K562 (cell line): ENCODE measurements at regions not wholly inside any gene's neighbourhood (a gene's known extent, or its start where the extent isn't known, plus 50 kb on each side); places are given as distances from the start of the nearest gene placed in this dataset.

Source experiments
- ATAC-seq: fragments of 200-7000 bp; cut with Tn5 transposase; 3 replicates; pipeline ENCODE4 v1.9.1; 2020; ENCODE audit warnings: moderate library complexity
- BruUV-seq: library from RNA; stranded (reverse); fragments of 400-500 nt; replicated peaks from 2 replicates; lab custom pipeline; 2021; lab: Mats Ljungman, UMichigan
- CTCF ChIA-PET: fragments of 300-600 bp; formaldehyde crosslinking; extraction: SDS; loops from one replicate; lab custom pipeline; 2021; ENCODE audit warnings: low intra/inter-chr PET ratio; lab: Yijun Ruan, JAX
- POLR2A ChIA-PET: fragments of 300-600, 350-650 bp; sonication (Branson Sonifier 250); formaldehyde crosslinking; extraction: SDS; loops from one replicate; lab custom pipeline; 2021; ENCODE audit warnings: antibody characterized with exemption, inconsistent platforms; lab: Yijun Ruan, JAX
- DNase-seq, 4 experiments: peaks; one replicate each; pipeline versions ENCODE4 v3.0.0 to v3.0.0-alpha.2; 2011 to 2018; ENCODE audit warnings: low spot score in 3 of 4, mixed read lengths in 3 of 4; ENCODE audit errors: extremely low read depth in 1 of 4
- FAIRE-seq: peaks from 2 replicates; lab custom pipeline; 2011; peaks lifted over from hg19 to GRCh38; lab: Jason Lieb, UNC
- H2AFZ ChIP-seq: 2 replicates; pipeline ENCODE4 v1.6.0; 2011; ENCODE audit warnings: low read depth, low read length, control low read depth, inconsistent platforms
- H3K27ac ChIP-seq: fragments of 200-600 bp; 3 replicates; pipeline ENCODE4 v1.8.0; 2011; ENCODE audit warnings: low read depth, mild to moderate bottlenecking, control low read depth, inconsistent platforms, low read length, moderate library complexity, mixed read lengths; ENCODE audit errors: extremely low read depth
- H3K27me3 ChIP-seq, 2 experiments: fragments of 300-600 bp in 1 of 2; 2 replicates in 1 of 2; 3 replicates in 1 of 2; pipeline versions ENCODE4 v1.6.0 to v1.8.0; 2011; ENCODE audit warnings: inconsistent platforms in 2 of 2, low read length in 2 of 2, mild to moderate bottlenecking in 1 of 2, mixed read lengths in 1 of 2, moderate library complexity in 1 of 2; ENCODE audit not compliant: control insufficient read depth in 2 of 2, insufficient read depth in 2 of 2
- H3K36me3 ChIP-seq: fragments of 300-600 bp; 3 replicates; pipeline ENCODE4 v1.8.0; 2011; ENCODE audit warnings: mild to moderate bottlenecking, low read length, inconsistent platforms; ENCODE audit not compliant: control insufficient read depth, insufficient read depth
- H3K4me1 ChIP-seq, 2 experiments: fragments of 200-600 bp in 1 of 2; replicated peaks in 1 of 2; 2 replicates in 1 of 2; 3 replicates in 1 of 2; pipeline versions ENCODE4 v1.5.1 to v1.8.0; 2011; ENCODE audit warnings: inconsistent platforms in 2 of 2, low read length in 2 of 2, mild to moderate bottlenecking in 1 of 2, mixed read lengths in 1 of 2, moderate library complexity in 1 of 2; ENCODE audit not compliant: control insufficient read depth in 2 of 2, insufficient read depth in 2 of 2
- H3K4me2 ChIP-seq: 2 replicates; pipeline ENCODE4 v1.6.1; 2011; ENCODE audit warnings: low read length, control low read depth, inconsistent platforms, mixed read lengths; ENCODE audit not compliant: insufficient read depth
- H3K4me3 ChIP-seq: fragments of 200-600 bp; sonication (generic), shearing (Covaris generic); 2 replicates; pipeline ENCODE4 v1.5.1; 2016; ENCODE audit warnings: control low read depth, inconsistent platforms
- H3K79me2 ChIP-seq: fragments of 200-600 bp; 3 replicates; pipeline ENCODE4 v1.8.0; 2011; ENCODE audit warnings: low read length, inconsistent platforms; ENCODE audit not compliant: control insufficient read depth, insufficient read depth
- H3K9ac ChIP-seq, 2 experiments: 2 replicates each; pipeline versions ENCODE4 v1.6.0 to v1.6.1; 2011; ENCODE audit warnings: low read depth in 2 of 2, low read length in 2 of 2, control low read depth in 1 of 2, inconsistent platforms in 1 of 2, mild to moderate bottlenecking in 1 of 2, mixed read lengths in 1 of 2; ENCODE audit not compliant: insufficient read depth in 1 of 2
- H3K9me1 ChIP-seq: one replicate; pipeline ENCODE4 v1.6.0; 2011; ENCODE audit warnings: inconsistent platforms, mild to moderate bottlenecking, low read length, moderate library complexity; ENCODE audit not compliant: control insufficient read depth, insufficient read depth
- H3K9me3 ChIP-seq: replicated peaks from 2 replicates; pipeline ENCODE4 v1.5.1; 2011; ENCODE audit warnings: low read depth, low read length, inconsistent platforms; ENCODE audit not compliant: control insufficient read depth, insufficient read depth
- H4K20me1 ChIP-seq: replicated peaks from 2 replicates; pipeline ENCODE4 v1.6.1; 2011; ENCODE audit warnings: low read length, inconsistent platforms, mixed read lengths; ENCODE audit not compliant: control insufficient read depth, insufficient read depth
- MEF2D ChIP-seq: conservative IDR thresholded peaks from 2 replicates; pipeline ENCODE4 v1.6.1; 2016; ENCODE audit warnings: low read depth, missing genetic modification characterization, missing compliant biosample characterization
- NCOA2 ChIP-seq, 2 experiments: fragments of 450-650 bp; IDR thresholded peaks; 2 replicates each; pipeline ENCODE4 v1.6.1; 2018; ENCODE audit warnings: mild to moderate bottlenecking in 2 of 2, moderate library complexity in 1 of 2; ENCODE audit not compliant: partially characterized antibody in 2 of 2
- NR3C1 ChIP-seq: sonication (generic); formaldehyde crosslinking; IDR thresholded peaks from 2 replicates; pipeline ENCODE4 v1.8.1; 2022; ENCODE audit warnings: missing genetic modification reagents
- SRSF3 ChIP-seq: fragments of 200-400 bp; formaldehyde crosslinking; IDR thresholded peaks from 2 replicates; pipeline ENCODE4 v1.6.1; 2016; ENCODE audit warnings: mild to moderate bottlenecking, low read length, moderate library complexity; ENCODE audit not compliant: insufficient read depth
- STAG1 ChIP-seq: sonication (generic); formaldehyde crosslinking; IDR thresholded peaks from 2 replicates; pipeline ENCODE4 v1.5.0; 2020; ENCODE audit warnings: missing genetic modification reagents, borderline replicate concordance
- ZFP36 ChIP-seq: fragments of 150-350 bp; IDR thresholded peaks from 2 replicates; pipeline ENCODE4 v1.6.1; 2018; ENCODE audit warnings: low read length, low read depth; ENCODE audit not compliant: partially characterized antibody
- WGBS: fragments of 100-300 bp; shearing (Covaris generic); methylation state at CpG from one replicate; pipeline ENCODE4 v1.1.6; 2016; ENCODE audit warnings: low coverage, mixed read lengths; ENCODE audit not compliant: insufficient coverage; ENCODE audit errors: missing lambda C conversion rate; 5-methylcytosine and 5-hydroxymethylcytosine counted together
- in situ Hi-C: fragments of 300-500 bp; cut with MboI; formaldehyde crosslinking; loops from 4 replicates; pipeline ENCODE4 v1.15.0; 2018; ENCODE audit warnings: inconsistent platforms, mixed read lengths
- intact Hi-C: fragments of 100-400 bp; cut with micrococcal nuclease; formaldehyde crosslinking; loops from 2 replicates; pipeline ENCODE4 v1.14.2; 2022
- TF ChIP-seq, protein P1 (sequence below): fragments of 250-450 bp; sonication (Bioruptor Pico); IDR thresholded peaks from 2 replicates; pipeline ENCODE4 v1.4.0; 2020; ENCODE audit warnings: mild to moderate bottlenecking, moderate library complexity
- TF ChIP-seq, protein P2 (sequence below): IDR thresholded peaks from 2 replicates; pipeline ENCODE4 v1.6.1; 2011; ENCODE audit not compliant: insufficient read length; ENCODE audit errors: extremely low read depth
- TF ChIP-seq, protein P3 (sequence below): sonication (generic); formaldehyde crosslinking; IDR thresholded peaks from 2 replicates; pipeline ENCODE4 v1.8.0; 2022; ENCODE audit warnings: missing genetic modification reagents, mild to moderate bottlenecking, moderate library complexity, borderline replicate concordance
- TF ChIP-seq, protein P4 (sequence below): sonication (generic); formaldehyde crosslinking; IDR thresholded peaks from 2 replicates; pipeline ENCODE4 v1.5.0; 2020; ENCODE audit warnings: missing genetic modification reagents

DNA sequence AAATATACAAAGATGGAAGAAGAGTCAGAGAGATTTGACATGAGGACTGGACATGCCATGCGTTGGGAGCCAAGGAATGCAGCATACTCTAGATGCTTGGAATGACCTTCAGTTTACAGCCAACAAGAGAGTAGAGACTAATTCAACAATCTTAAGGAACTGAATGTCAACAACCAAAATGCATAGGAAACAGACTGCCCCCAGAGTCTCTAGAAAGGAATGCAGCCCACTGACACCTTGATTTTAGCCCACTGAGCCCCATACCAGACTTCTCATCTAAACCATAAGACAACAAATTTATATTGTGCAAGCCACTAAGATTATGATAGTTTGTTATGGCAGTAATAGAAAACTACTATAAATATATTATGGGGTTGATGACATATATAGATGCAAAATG is 611.2 kb downstream of the RPS29 start:
- TF ChIP-seq STAG1 (CRISPR knock-in tag) (no peak), SRSF3 (no peak)
- intact Hi-C loops (no loop called here), in situ Hi-C loops (no loop called here)
- ChIA-PET POLR2A (no interaction called here), CTCF (no interaction called here)
- Histone ChIP-seq H3K79me2 (no peaks in the 10 kb centered on the region), H2AFZ (no peak overlapping the region), H3K27ac (no peak overlapping the region), H3K27me3 (no peaks in the 10 kb centered on the region), H3K4me2 (no peak overlapping the region), H3K9me1 (no peaks in the 10 kb centered on the region), H3K4me1 (no peaks in the 10 kb centered on the region), H3K4me3 (no peak overlapping the region), H3K9ac (no peak overlapping the region), H4K20me1 (no peaks in the 10 kb centered on the region), H3K9me3 (no peaks in the 10 kb centered on the region), H3K36me3 (no peaks in the 10 kb centered on the region)
- DNase-seq, result no peak
- WGBS, result 0% methylated on average over 1 of the region's 1 CpG
- BruUV-seq, result no TSS peak
- FAIRE-seq, result no peak
- no peak for ATAC-seq

DNA sequence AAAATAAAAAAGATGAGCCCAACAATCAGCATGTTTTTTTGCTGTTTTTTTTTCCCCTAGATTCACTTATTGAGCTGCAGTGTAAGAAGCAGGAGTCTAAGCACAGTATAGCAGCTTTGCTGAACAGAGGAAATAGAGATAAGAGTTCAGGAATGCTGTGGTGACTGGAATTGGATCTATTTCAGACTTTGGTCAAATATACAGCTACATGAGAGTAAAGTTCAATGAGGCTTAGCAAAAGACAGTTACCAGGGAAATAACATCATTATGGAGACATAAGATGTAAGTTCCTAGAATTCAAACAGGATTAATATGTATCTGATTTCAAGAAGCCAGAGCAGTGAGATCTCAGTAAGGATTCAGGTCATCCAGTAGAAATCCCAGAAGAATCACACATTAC is 613.0 kb downstream of the RPS29 start:
- Histone ChIP-seq H3K4me1 (no peaks in the 10 kb centered on the region), H3K9ac (no peak overlapping the region), H3K27ac (no peak overlapping the region), H3K27me3 (no peaks in the 10 kb centered on the region), H3K9me3 (no peaks in the 10 kb centered on the region), H2AFZ (no peak overlapping the region), H3K9me1 (no peaks in the 10 kb centered on the region), H3K36me3 (no peaks in the 10 kb centered on the region), H3K4me3 (no peak overlapping the region), H3K4me2 (no peak overlapping the region), H4K20me1 (no peaks in the 10 kb centered on the region), H3K79me2 (no peaks in the 10 kb centered on the region)
- ATAC-seq (no peak), FAIRE-seq (no peak), DNase-seq (no peak)
- in situ Hi-C loops (no loop called here), intact Hi-C loops (no loop called here)
- BruUV-seq, result no TSS peak
- ChIA-PET POLR2A (no interaction called here), CTCF (no interaction called here)
- TF ChIP-seq MEF2D (tag) (no peak), ZFP36 (no peak), NR3C1 (CRISPR knock-in tag) (no peak), NCOA2 (IDR thresholded peaks at IDR 0.05; ENCODE audit: partially characterized antibody in 2 of 2) (no peak)
- TF ChIP-seq, protein P1, sequence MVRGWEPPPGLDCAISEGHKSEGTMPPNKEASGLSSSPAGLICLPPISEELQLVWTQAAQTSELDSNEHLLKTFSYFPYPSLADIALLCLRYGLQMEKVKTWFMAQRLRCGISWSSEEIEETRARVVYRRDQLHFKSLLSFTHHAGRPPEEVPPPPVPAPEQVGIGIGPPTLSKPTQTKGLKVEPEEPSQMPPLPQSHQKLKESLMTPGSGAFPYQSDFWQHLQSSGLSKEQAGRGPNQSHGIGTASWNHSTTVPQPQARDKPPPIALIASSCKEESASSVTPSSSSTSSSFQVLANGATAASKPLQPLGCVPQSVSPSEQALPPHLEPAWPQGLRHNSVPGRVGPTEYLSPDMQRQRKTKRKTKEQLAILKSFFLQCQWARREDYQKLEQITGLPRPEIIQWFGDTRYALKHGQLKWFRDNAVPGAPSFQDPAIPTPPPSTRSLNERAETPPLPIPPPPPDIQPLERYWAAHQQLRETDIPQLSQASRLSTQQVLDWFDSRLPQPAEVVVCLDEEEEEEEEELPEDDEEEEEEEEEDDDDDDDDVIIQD (CRISPR knock-in tag), result no peak
- TF ChIP-seq, protein P2, sequence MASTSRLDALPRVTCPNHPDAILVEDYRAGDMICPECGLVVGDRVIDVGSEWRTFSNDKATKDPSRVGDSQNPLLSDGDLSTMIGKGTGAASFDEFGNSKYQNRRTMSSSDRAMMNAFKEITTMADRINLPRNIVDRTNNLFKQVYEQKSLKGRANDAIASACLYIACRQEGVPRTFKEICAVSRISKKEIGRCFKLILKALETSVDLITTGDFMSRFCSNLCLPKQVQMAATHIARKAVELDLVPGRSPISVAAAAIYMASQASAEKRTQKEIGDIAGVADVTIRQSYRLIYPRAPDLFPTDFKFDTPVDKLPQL, result no peak
- TF ChIP-seq, protein P3, sequence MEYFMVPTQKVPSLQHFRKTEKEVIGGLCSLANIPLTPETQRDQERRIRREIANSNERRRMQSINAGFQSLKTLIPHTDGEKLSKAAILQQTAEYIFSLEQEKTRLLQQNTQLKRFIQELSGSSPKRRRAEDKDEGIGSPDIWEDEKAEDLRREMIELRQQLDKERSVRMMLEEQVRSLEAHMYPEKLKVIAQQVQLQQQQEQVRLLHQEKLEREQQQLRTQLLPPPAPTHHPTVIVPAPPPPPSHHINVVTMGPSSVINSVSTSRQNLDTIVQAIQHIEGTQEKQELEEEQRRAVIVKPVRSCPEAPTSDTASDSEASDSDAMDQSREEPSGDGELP, result no peak
- TF ChIP-seq, protein P4, sequence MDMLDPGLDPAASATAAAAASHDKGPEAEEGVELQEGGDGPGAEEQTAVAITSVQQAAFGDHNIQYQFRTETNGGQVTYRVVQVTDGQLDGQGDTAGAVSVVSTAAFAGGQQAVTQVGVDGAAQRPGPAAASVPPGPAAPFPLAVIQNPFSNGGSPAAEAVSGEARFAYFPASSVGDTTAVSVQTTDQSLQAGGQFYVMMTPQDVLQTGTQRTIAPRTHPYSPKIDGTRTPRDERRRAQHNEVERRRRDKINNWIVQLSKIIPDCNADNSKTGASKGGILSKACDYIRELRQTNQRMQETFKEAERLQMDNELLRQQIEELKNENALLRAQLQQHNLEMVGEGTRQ, result no peak
